Nucleus accumbens (tissue), 56 donors: ENCODE measurements at regions not wholly inside any gene's neighbourhood (a gene's known extent, or its start where the extent isn't known, plus 50 kb on each side); places are given as distances from the start of the nearest gene placed in this dataset.

ENCODE experiments used
- DNase-seq, 56 donors: peaks; one replicate each; lab custom pipeline; 2025; lab: John Stamatoyannopoulos, UW

DNA sequence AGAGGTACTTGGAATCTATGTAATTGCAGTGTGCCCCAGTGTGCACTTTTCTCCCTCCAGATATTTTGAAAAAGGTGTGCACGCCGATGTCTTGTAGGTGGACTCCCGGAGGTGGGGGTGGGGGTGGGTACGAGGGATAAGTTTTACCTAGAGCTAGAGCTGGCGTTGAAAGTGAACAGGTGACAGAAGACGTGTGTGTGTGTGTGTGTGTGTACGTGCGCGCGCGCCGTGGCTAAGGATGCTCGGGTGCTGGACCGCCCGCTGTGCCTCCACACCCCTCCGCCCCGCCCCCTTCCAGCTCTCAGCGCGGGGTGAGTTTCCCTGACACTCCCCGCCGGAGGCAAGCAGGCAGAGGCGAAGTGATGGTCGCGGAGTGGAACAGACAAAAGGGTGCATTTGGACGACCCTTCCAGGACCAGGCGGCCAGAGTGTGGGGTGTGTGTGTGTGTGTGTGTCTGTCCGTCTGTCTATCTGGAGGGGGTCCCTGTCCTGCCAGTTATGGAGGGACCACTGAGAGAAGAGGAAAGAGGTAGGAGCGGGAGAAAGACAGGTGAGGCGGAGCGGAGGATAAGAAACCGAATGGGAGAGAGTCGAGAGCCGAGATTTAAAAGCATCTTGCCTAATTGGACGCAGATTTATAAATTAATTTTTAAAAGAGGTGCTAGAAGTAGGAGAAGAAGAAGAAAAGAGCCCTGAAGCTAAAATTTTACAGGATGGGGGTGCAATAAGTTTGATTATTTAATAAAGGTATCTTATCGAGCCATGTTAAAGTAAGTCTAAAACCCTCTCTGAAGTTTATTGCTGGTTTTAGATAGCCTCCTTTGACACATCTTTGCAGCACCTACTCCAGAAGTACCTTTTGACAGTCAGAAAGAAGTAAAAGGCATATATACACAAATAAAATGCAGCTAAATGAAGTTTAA, 335.8 kb upstream of the THRB start:
- DNase-seq, result peak in 32 of 56 donors; percentile 7 to 57 (median 22)

DNA sequence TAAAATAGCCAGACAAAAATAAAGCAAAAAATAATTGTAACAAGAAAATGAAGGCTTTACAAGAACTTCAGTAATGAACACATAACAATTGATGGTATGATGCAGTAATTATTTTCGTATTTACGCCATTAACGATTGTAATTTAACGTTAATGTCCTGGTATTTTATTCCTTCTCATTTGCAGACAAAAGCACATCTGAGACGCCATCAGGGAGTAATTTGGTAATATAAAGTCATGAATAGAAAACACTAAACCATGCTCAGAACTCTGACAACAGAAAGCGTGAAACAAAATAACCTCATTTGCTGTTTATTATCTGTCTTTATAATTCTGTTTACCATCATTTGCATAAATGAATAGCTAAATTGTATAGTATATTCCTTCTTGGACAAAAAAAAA, 336.6 kb upstream of the THRB start:
- DNase-seq, result no peak

DNA sequence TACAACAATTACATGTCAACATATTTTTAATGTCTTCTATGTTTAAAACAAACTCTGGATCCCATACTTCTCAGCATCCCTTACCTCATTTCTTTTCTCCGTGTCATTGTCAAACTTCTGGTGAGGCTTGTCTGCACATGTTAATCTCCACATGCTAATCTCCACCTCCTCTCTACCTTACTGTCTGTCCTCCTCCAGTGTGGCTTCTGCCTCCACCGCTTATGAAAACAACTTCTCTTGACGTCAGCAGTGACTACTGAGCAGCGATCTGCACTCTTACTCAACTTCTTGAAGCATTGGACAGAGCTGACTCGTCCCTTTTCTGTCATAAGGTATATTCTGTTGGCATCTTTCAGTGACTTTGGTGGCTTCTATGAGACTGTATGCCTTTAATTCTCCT, 338.2 kb upstream of the THRB start:
- peak in 4 of 56 donors; percentile 2 to 17 (median 8) for DNase-seq

DNA sequence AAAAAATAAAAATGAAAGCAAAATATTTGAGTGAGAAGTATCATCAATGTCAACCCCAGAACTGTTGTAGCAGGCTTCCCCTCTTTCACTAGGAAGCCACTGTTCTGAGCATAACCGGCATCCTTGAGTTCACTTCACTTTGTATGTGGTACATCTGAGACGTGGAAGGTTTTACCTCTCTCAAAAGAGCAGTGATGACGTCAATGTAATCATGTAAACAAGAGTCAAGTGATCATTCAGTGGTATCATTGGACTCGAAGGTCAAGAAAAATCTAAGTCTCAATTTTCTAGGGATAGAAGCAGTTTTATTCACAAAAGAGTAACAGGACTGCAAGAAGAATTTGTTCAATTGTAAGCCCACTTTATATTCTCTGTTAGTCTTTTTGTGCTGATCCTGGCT, 339.8 kb upstream of the THRB start:
- no peak for DNase-seq

DNA sequence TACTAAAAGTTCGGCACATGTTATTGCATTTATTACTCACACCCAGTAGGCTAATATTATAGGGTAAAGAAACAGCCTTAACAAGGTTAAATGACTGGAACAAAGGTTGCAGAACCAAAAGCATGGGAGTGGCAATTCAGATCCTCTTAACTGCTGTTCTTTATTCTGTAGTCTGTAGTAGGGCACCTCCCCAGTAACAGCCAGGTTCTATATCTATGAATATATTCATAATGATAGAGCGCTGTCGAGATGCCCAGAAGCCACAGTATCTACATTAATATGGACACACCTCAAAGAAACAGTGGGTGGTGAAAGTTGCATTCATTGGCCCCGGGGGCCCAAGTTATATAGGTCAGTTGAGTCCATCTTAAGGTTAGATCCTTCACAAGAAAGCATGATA, 340.9 kb upstream of the THRB start:
- DNase-seq, result no peak

DNA sequence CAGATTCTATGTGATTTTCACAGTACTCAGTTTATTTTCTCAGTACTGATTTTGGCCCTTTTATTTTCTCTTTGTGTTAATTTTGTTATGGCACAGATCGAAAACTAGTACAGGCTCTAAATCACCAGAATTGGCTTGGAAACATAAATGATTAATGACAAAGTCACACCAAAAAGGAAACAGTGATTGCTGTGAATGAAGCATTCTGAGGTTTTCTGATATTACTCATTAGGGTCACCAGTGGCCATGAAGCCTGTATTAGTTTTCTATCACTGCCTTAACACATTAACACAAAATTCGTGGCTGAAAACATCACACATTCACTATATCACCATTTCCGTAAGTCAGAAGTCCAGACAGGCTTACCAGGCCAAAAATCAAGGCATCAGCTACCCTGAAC, 343.0 kb upstream of the THRB start:
- no peak for DNase-seq

DNA sequence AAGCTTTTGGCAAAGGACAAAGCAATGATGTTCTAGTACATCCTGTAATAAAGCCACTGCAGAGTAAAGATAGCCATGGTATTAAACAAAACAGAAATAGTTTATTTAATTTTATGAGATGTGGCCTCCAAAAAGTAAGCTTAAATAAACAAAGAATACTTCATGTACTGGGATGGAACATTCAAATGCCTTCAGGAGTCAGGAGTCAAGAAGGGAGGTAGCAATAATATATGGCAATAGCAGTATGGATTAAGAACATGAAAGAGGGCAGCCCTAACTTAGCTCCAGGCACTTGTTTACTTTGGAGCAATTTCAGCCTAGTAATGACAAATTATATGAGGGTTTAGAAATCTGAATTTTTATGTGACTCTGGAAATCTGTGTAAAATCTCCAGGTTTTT, 343.9 kb upstream of the THRB start:
- no peak for DNase-seq

DNA sequence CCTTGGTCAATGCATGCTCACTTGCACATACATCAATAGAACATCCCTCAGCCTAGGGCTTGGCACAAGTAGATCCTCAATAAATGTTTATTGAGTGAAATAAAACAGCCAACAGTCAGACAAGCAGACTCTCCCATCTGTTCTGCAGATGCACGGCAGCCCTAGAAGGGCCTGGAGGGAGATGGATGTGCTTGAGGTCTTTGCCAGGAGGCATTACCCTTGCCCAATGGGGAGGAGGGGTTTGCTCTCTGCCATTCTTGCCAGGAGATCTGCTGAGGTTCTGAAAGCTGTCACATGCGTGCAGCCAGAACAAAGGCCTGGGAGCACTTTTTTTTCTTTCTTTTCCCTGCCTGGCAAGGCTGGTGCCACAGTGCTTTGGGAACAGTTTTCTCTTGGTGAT, 349.3 kb upstream of the THRB start:
- no peak for DNase-seq

DNA sequence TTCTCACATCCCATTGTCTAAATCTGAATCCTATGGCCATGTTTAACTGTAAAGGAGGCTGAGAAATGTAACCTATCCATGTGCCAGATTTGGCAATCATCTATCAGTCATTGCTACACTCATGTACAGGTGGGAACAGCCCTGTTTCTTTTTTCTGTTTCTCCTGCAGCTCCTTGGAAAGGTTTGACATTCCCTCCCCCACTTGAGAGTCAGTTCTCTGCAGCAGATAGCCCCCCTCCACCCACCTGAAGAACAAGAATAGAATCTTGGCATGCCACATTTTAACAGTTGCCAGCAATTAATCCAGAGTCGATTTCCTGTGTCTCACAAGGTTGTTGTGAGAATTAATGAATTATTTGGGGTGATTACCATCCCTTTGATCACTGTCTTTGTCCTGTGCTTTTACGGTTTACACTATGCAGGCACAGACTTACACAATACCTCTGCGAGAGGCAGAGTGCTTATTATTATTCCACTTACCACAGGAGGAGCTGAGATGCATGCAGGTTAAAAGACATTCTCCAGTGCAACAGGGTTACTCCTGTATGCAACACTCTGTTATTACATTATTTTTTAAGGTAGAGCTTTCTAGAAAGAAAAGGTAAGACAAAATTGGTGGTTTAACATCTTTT, 351.0 kb upstream of the THRB start:
- peak in 10 of 56 donors; percentile 0 to 29 (median 4) for DNase-seq

DNA sequence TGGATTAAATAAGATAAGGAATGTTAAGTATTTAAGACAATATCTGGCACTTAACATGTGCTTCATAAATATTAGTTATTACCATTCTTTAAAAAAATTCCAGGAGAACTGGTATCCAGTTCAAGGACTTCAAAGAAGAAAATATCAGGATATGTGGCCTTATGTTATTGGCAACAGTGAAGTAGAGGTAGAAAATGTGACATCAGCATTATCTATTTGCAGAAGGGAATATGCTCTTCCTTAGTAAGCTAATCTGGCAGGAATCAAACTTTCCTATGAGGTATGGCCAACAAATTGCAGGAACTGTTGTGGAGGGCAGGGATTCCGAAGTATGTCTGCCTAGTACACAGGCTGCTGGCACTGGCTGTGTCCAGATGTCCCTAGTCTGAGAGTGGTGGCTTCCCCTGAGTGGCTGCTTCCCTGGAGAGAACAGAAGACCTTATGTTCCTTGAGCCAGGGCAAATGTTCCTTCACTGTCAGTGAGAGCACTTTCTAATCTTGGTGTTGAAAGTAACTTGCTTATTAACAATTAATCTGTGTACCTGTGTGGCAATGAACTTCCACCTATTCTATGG, 351.7 kb upstream of the THRB start:
- no peak for DNase-seq

DNA sequence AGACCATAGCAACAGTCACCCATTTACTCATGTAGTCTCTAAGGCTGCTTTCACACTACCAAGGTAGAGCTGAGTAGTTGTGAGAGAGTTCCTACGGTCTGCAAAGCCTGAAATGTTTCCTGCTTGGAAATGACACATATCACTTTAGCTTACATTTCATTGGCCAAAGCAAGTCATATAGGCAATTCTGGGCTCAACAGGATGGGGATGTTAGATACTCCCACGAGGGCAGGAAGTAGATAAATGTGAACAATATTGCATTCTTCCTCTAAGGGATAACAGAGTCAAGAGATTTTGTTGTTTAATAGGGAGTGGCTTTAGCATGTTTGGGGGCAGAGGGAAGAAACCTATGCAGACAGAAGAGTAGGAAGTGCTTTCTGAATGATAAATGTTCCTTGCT, 355.6 kb upstream of the THRB start:
- DNase-seq, result no peak

DNA sequence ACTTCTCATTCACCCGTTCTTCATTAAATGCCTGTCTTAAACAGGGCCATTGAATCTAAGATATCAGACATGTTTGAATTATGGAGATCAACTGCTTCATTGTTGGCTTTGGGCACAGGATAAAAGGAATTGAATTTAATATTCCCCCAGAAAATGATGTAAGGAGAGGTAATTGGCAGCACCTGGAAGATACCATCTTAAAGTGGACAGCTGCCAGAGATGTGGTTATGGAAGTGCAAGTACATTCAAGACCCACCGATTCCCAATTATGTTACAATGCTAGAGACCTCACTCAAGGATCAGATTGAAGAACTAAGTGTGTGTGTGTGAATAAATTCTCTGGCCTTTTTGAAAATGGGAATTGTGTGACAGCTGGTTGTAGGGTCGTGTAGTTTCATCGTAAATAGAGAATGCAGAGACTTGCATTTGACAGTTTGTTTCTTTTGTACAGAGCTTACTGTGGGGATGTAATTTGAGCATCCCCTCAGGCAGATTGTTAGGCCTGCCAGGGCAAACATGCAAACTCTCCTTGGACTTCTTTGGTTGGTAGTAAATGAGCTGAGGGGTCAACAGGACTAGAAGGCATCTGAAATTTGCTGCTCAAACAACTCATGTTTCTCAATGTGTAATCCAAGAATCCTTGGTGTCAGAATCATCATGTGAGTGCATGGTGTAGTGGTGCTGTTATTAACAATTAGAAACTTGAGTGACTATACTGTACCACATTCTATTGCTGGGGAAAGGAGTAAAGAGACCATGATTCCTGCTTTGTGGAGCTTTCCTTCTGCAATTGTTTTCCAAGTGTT, 359.2 kb upstream of the THRB start:
- no peak for DNase-seq

DNA sequence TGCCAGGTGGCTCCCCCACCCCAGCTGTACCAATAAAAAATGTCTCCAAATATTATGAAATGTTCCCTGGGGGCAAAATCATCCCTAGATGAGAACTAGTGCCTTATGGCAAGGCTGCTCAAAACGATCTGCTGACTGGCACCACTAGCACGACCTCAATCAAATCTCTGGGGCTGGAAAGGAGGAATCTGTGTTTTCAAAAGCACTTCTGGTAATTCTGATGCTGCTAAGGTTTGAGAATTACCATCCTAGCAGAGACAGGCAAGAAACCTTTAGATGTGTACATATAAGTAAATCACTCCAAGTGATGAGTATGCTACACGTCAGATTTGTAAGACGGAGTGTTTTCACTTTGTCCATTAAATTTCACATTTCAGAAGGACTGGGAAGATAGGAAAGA, 360.1 kb upstream of the THRB start:
- DNase-seq, result no peak

DNA sequence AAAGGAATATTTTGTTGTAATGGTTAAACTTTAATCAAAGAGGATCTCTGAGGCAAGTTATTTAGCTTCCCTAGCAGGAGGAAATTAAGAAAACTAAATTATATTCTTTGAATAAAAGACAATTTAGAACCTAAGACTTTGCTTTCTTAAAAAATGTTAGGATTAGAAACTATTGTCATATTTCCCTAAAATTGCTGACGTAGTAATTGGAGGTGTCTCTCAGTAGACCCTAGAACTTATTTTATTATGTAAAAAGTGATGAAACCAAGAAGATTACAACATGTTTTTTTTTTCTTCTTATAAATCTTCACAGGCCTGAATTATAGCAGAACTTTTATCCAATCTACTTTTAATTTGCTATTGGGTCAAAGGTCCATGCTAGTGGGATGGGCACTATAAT, 363.3 kb upstream of the THRB start:
- DNase-seq, result no peak

DNA sequence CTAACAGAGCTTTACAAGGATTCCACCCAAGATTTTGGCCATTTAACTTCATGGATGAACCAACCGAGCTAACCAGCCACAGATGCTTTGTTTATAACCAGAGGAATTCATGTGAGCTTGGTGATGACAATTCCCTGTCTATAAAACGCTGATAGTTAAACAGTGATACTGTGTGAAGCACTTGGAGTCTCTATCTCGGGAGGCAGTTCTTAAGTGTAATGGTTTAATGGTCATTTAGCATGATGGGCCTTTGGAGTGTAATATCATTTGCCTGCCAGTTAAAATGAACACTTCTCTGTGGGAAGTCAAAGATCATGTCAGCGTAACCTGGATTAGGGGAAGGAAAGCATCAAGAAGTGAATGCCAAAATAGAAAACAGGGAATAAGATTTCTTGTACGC, 368.6 kb upstream of the THRB start:
- no peak for DNase-seq

DNA sequence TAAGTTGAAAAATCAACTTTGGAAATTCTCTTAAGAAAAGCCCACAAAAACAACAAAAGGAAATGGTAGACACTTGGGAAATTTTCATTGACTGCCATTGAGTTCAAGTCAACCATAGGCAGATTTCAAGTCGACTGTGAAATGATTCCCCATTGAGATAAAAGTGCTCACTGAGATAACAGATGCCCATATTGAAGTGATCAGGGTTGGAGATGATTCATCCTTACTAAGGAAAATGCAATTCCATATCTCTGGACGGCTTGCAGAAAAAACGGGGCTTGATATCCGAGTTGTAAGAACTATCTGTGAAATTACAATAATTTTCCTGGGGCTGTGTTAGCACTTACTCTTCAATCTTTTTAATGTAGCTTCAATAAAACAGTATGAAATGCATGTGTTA, 373.1 kb upstream of the THRB start:
- DNase-seq, result no peak

DNA sequence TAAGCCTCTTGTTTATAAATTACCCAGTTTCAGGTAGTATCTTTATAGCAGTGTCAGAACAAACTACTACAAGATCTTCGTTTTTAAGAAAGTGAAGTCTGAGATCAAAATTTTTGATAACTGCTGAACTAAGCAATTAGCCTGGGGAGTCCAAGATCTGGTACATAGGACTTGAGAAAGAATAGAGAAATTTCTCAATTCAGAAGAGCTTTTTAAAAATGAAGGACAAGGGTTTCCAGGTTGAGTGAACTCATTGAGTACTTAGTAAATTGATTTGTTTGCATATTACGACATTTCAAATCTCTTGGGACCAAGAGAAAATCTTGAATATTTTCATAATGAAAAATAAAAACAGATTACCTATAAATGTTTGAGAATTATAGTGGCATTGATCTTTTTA, 386.6 kb upstream of the THRB start:
- DNase-seq, result no peak

DNA sequence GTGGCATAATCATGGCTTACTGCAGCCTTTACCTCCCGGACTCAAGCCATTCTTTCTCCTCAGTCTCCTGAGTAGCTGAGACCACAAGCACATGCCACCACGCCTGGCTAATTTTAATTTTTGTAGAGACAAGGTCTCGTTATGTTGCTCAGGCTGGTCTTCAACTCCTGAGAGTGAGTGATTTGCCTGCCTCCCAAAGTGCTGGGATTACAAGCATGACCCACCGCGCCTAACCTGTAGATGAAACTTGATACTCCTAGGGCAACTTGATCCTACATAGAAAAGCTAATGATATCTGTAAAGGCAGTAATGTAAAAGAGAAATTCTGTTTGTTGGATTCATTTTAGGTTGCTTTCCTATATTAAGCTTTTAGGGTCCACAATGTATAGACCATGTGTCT, 391.9 kb upstream of the THRB start:
- DNase-seq, result no peak

DNA sequence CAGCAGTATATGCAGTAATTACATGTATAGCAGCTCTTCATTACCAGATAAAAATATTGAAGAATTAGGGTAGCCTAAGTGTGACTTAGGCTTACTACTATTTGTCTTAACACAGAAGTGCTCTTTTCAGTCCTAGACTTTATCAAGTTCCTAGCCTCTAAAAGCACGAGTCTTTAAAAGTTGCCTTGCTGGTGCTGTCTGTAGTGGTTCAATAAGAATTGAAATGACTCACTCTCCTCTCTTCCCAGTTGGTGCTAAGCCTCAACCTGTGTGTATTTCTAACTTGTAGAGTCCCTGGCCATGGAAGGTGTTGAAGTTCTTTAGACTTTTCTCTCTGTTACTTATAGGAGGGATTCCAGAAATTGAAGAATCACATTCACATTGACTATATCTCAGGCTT, 395.4 kb upstream of the THRB start:
- DNase-seq, result no peak

DNA sequence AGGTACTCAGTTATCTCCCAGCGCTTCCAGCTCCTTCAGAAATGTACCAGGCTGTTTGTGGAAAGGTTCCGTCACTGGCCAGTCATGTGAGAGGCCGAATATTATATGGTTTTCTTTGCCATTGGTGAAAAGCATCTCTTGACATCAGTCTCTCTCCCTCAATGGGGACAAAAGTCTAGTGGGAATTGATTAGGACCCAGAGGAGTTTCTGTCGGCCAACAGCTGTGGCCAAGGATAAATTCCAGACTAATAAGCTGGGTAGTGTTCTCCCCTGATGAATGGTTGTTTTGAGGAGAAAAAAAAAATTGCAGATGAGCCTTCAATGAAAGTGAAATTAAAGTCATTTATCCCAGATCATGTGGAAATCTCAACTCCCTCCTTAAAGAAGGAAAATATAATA, 404.7 kb upstream of the THRB start:
- DNase-seq, result no peak
